ENCODE measurements at regions not wholly inside any gene's neighbourhood (a gene's known extent, or its start where the extent isn't known, plus 50 kb on each side); places are given as distances from the start of the nearest gene placed in this dataset.

- TF ChIP-seq TAF1 (IDR thresholded peaks at IDR 0.05; ENCODE audit: borderline replicate concordance, insufficient read depth, low read length): no peak
Observed at GRCh38 chrX:94401426-94401825, 727.4 kb downstream of the FAM133A start.

- TF ChIP-seq TAF1 (IDR thresholded peaks at IDR 0.05; ENCODE audit: borderline replicate concordance, insufficient read depth, low read length): no peak
- no peak for TF ChIP-seq FOXP2 (optimal IDR thresholded peaks at IDR 0.05; ENCODE audit: borderline replicate concordance, extremely low read depth, extremely low read length, insufficient read depth)
- no peak for TF ChIP-seq REST (IDR thresholded peaks at IDR 0.05; ENCODE audit: insufficient read depth in 1 of 2, low read depth in 2 of 2, low read length in 2 of 2)
- TF ChIP-seq POLR2AphosphoS5 (IDR thresholded peaks at IDR 0.05; ENCODE audit: low read depth, low read length): no peak
- TF ChIP-seq SIN3A (IDR thresholded peaks at IDR 0.05; ENCODE audit: borderline replicate concordance, insufficient read depth, low read length): no peak
Observed at GRCh38 chrX:94414746-94415145, 740.7 kb downstream of the FAM133A start.

- TF ChIP-seq TAF1 (IDR thresholded peaks at IDR 0.05; ENCODE audit: borderline replicate concordance, insufficient read depth, low read length) (no peak), POLR2AphosphoS5 (IDR thresholded peaks at IDR 0.05; ENCODE audit: low read depth, low read length) (no peak), SIN3A (IDR thresholded peaks at IDR 0.05; ENCODE audit: borderline replicate concordance, insufficient read depth, low read length) (no peak), FOXP2 (optimal IDR thresholded peaks at IDR 0.05; ENCODE audit: borderline replicate concordance, extremely low read depth, extremely low read length, insufficient read depth) (no peak), REST (IDR thresholded peaks at IDR 0.05; ENCODE audit: insufficient read depth in 1 of 2, low read depth in 2 of 2, low read length in 2 of 2) (no peak)
Observed at GRCh38 chrX:94418065-94418464, 744.1 kb downstream of the FAM133A start.

- TF ChIP-seq POLR2AphosphoS5 (IDR thresholded peaks at IDR 0.05; ENCODE audit: low read depth, low read length) (no peak), REST (IDR thresholded peaks at IDR 0.05; ENCODE audit: insufficient read depth in 1 of 2, low read depth in 2 of 2, low read length in 2 of 2) (no peak), SIN3A (IDR thresholded peaks at IDR 0.05; ENCODE audit: borderline replicate concordance, insufficient read depth, low read length) (no peak), FOXP2 (optimal IDR thresholded peaks at IDR 0.05; ENCODE audit: borderline replicate concordance, extremely low read depth, extremely low read length, insufficient read depth) (no peak), TAF1 (IDR thresholded peaks at IDR 0.05; ENCODE audit: borderline replicate concordance, insufficient read depth, low read length) (no peak)
Observed at GRCh38 chrX:94424456-94424855, 750.5 kb downstream of the FAM133A start.

GRCh38 chrX:94430091-94430490 is 756.1 kb downstream of the FAM133A start:
- TF ChIP-seq SIN3A (IDR thresholded peaks at IDR 0.05; ENCODE audit: borderline replicate concordance, insufficient read depth, low read length): no peak
- no peak for TF ChIP-seq TAF1 (IDR thresholded peaks at IDR 0.05; ENCODE audit: borderline replicate concordance, insufficient read depth, low read length)
- TF ChIP-seq POLR2AphosphoS5 (IDR thresholded peaks at IDR 0.05; ENCODE audit: low read depth, low read length): no peak
- no peak for TF ChIP-seq FOXP2 (optimal IDR thresholded peaks at IDR 0.05; ENCODE audit: borderline replicate concordance, extremely low read depth, extremely low read length, insufficient read depth)
- no peak for TF ChIP-seq REST (IDR thresholded peaks at IDR 0.05; ENCODE audit: insufficient read depth in 1 of 2, low read depth in 2 of 2, low read length in 2 of 2)
